CD14-positive monocyte (primary cell): ENCODE measurements at regions not wholly inside any gene's neighbourhood (a gene's known extent, or its start where the extent isn't known, plus 50 kb on each side); places are given as distances from the start of the nearest gene placed in this dataset.

Source experiments
- DNase-seq, 3 donors: peaks; one replicate each; pipeline ENCODE4 v3.0.0-alpha.2; 2011 to 2022
- H2AFZ ChIP-seq: 2 replicates; pipeline ENCODE4 v1.6.0; 2012; ENCODE audit warnings: mild to moderate bottlenecking, low read depth, low read length, inconsistent platforms; ENCODE audit not compliant: insufficient read depth, poor library complexity, severe bottlenecking
- H3K27ac ChIP-seq, 2 donors: 1 replicate in 1 of 2; 2 replicates in 1 of 2; pipeline ENCODE4 v1.5.1; 2012 to 2013; ENCODE audit warnings: low read length in 2 of 2, control low read depth in 1 of 2, inconsistent platforms in 1 of 2, low read depth in 1 of 2, mild to moderate bottlenecking in 1 of 2
- H3K27me3 ChIP-seq, 2 donors: one replicate each; pipeline versions ENCODE4 v1.6.0 to v1.6.1; 2011 to 2013; ENCODE audit warnings: low read length in 2 of 2; ENCODE audit not compliant: control insufficient read depth in 2 of 2, insufficient read depth in 2 of 2
- H3K36me3 ChIP-seq, 2 donors: replicated peaks in 1 of 2; 1 replicate in 1 of 2; 2 replicates in 1 of 2; pipeline versions ENCODE4 v1.5.1 to v1.6.1; 2012 to 2013; ENCODE audit warnings: low read length in 2 of 2, control low read depth in 1 of 2, inconsistent platforms in 1 of 2, mild to moderate bottlenecking in 1 of 2; ENCODE audit not compliant: insufficient read depth in 2 of 2, control insufficient read depth in 1 of 2
- H3K4me1 ChIP-seq, 2 donors: 1 replicate in 1 of 2; 2 replicates in 1 of 2; pipeline versions ENCODE4 v1.5.1 to v1.6.1; 2012 to 2013; ENCODE audit warnings: low read length in 2 of 2, control low read depth in 1 of 2, inconsistent platforms in 1 of 2, mild to moderate bottlenecking in 1 of 2, moderate library complexity in 1 of 2; ENCODE audit not compliant: insufficient read depth in 2 of 2, control insufficient read depth in 1 of 2
- H3K4me2 ChIP-seq: replicated peaks from 2 replicates; pipeline ENCODE3; 2012; ENCODE audit warnings: low read length, moderate library complexity, mild to moderate bottlenecking; ENCODE audit not compliant: poor library complexity, severe bottlenecking; ENCODE audit errors: extremely low read depth
- H3K4me3 ChIP-seq, 3 experiments: fragments of 200-600 bp in 1 of 3; sonication (generic) in 1 of 3; replicated peaks in 1 of 3; 1 replicate in 2 of 3; 2 replicates in 1 of 3; pipeline ENCODE4 v1.5.1; 2011 to 2013; ENCODE audit warnings: low read length in 3 of 3, mild to moderate bottlenecking in 3 of 3, control low read depth in 2 of 3, low read depth in 2 of 3, inconsistent platforms in 1 of 3, moderate library complexity in 1 of 3
- H3K79me2 ChIP-seq: 2 replicates; pipeline ENCODE4 v1.6.0; 2012; ENCODE audit warnings: mild to moderate bottlenecking, control low read depth, inconsistent platforms, low read length, moderate library complexity; ENCODE audit not compliant: insufficient read depth
- H3K9ac ChIP-seq: 2 replicates; pipeline ENCODE4 v1.6.0; 2017; ENCODE audit warnings: low read length, mild to moderate bottlenecking; ENCODE audit not compliant: insufficient read depth, poor library complexity, severe bottlenecking
- H3K9me3 ChIP-seq, 2 donors: replicated peaks in 1 of 2; 1 replicate in 1 of 2; 2 replicates in 1 of 2; pipeline versions ENCODE4 v1.5.1 to v1.6.1; 2012 to 2013; ENCODE audit warnings: low read length in 2 of 2, control low read depth in 1 of 2; ENCODE audit not compliant: control insufficient read depth in 1 of 2, insufficient read depth in 1 of 2
- H4K20me1 ChIP-seq: 2 replicates; pipeline ENCODE4 v1.6.0; 2012; ENCODE audit warnings: mild to moderate bottlenecking, low read length, control low read depth, moderate library complexity; ENCODE audit not compliant: insufficient read depth
- H3K27ac Mint-ChIP-seq, 7 donors: one replicate each; pipeline ENCODE4 v1.8.0; 2020; ENCODE audit warnings: mild to moderate bottlenecking in 7 of 7, mixed read lengths in 7 of 7, moderate library complexity in 6 of 7, inconsistent platforms in 2 of 7
- H3K27me3 Mint-ChIP-seq, 3 donors: one replicate each; pipeline ENCODE4 v1.8.0; 2021 to 2022; ENCODE audit warnings: low read depth in 3 of 3, mild to moderate bottlenecking in 3 of 3, mixed read lengths in 3 of 3, moderate library complexity in 3 of 3, inconsistent platforms in 1 of 3
- H3K36me3 Mint-ChIP-seq, 2 donors: one replicate each; pipeline ENCODE4 v1.8.0; 2020; ENCODE audit warnings: mixed read lengths in 2 of 2, inconsistent platforms in 1 of 2, mild to moderate bottlenecking in 1 of 2
- H3K4me1 Mint-ChIP-seq: one replicate; pipeline ENCODE4 v1.8.0; 2020; ENCODE audit warnings: mild to moderate bottlenecking, mixed read lengths
- H3K4me3 Mint-ChIP-seq, 2 donors: one replicate each; pipeline ENCODE4 v1.8.0; 2020; ENCODE audit warnings: mild to moderate bottlenecking in 2 of 2, mixed read lengths in 2 of 2, moderate library complexity in 1 of 2
- H3K9me3 Mint-ChIP-seq, 7 donors: one replicate each; pipeline ENCODE4 v1.8.0; 2020 to 2022; ENCODE audit warnings: mixed read lengths in 7 of 7, mild to moderate bottlenecking in 6 of 7, moderate library complexity in 6 of 7, inconsistent platforms in 2 of 7
- CTCF ChIP-seq: fragments of 200-600 bp; IDR thresholded peaks from one replicate; pipeline ENCODE4 v1.8.0; 2022; ENCODE audit warnings: antibody characterized with exemption, mild to moderate bottlenecking
- WGBS: methylation state at CpG from one replicate; pipeline ENCODE4 v1.1.5; 2013; ENCODE audit warnings: missing lambda C conversion rate; ENCODE audit not compliant: insufficient coverage; 5-methylcytosine and 5-hydroxymethylcytosine counted together
- intact Hi-C, 2 donors: fragments of 100-400 bp; cut with micrococcal nuclease; formaldehyde crosslinking; loops; one replicate each; pipeline versions ENCODE4 v1.15.0 to v1.15.1; 2023

GRCh38 chr10:52615331-52615730 is 157.3 kb downstream of the MBL2 start:
- H3K4me1 Mint-ChIP-seq: no peaks in the 10 kb centered on the region
- no peak for TF ChIP-seq CTCF
- H3K79me2 ChIP-seq: no peaks in the 10 kb centered on the region
- intact Hi-C loops: no loop called here
- H3K27me3 ChIP-seq: no peaks in the 10 kb centered on the region
- H3K27me3 Mint-ChIP-seq: peaks cover 0 to 3% (median under 1%) of the 10 kb centered on the region in 3 donors
- H3K27ac ChIP-seq: no peak overlapping the region
- no peaks in the 10 kb centered on the region for H3K36me3 Mint-ChIP-seq
- no peak overlapping the region for H2AFZ ChIP-seq
- H3K4me3 Mint-ChIP-seq: no peak overlapping the region
- no peak overlapping the region for H3K4me3 ChIP-seq
- no peak for DNase-seq
- H3K4me2 ChIP-seq: no peak overlapping the region
- H3K27ac Mint-ChIP-seq: no peak overlapping the region
- H4K20me1 ChIP-seq: no peaks in the 10 kb centered on the region
- no peaks in the 10 kb centered on the region for H3K4me1 ChIP-seq
- H3K9me3 Mint-ChIP-seq: no peaks in the 10 kb centered on the region
- no peak overlapping the region for H3K9ac ChIP-seq
- no peaks in the 10 kb centered on the region for H3K36me3 ChIP-seq
- H3K9me3 ChIP-seq: no peaks in the 10 kb centered on the region

GRCh38 chr10:52615756-52616394 is 156.7 kb downstream of the MBL2 start:
- Mint-ChIP-seq H3K36me3 (no peaks in the 10 kb centered on the region), H3K4me1 (no peaks in the 10 kb centered on the region), H3K4me3 (no peak overlapping the region), H3K27ac (no peak overlapping the region), H3K9me3 (no peaks in the 10 kb centered on the region), H3K27me3 (peaks cover 0 to 3% (median 2%) of the 10 kb centered on the region in 3 donors)
- H3K4me3 ChIP-seq: no peak overlapping the region
- no peaks in the 10 kb centered on the region for H3K79me2 ChIP-seq
- H3K27me3 ChIP-seq: no peaks in the 10 kb centered on the region
- no peaks in the 10 kb centered on the region for H3K9me3 ChIP-seq
- H3K9ac ChIP-seq: no peak overlapping the region
- no peak overlapping the region for H3K4me2 ChIP-seq
- DNase-seq: no peak
- intact Hi-C loops: no loop called here
- H3K36me3 ChIP-seq: no peaks in the 10 kb centered on the region
- no peaks in the 10 kb centered on the region for H3K4me1 ChIP-seq
- H4K20me1 ChIP-seq: no peaks in the 10 kb centered on the region
- H2AFZ ChIP-seq: no peak overlapping the region
- no peak for TF ChIP-seq CTCF
- 87% methylated on average over 2 of the region's 3 CpGs for WGBS
- no peak overlapping the region for H3K27ac ChIP-seq
